Right ventricle myocardium superior (tissue), 1 donor: ENCODE measurements at regions not wholly inside any gene's neighbourhood (a gene's known extent, or its start where the extent isn't known, plus 50 kb on each side); places are given as distances from the start of the nearest gene placed in this dataset.
"Not testable (repeated sequence)": the region's sequence is repeated elsewhere in the genome, so short reads cannot be mapped to it uniquely, and the experiment has no call there.

Experiments used
- ATAC-seq: fragments of 200-7000 bp; cut with Tn5 transposase; one replicate; pipeline ENCODE4 v1.9.1; 2020; ENCODE audit warnings: mild to moderate bottlenecking; ENCODE audit not compliant: poor library complexity
- DNase-seq: peaks from one replicate; pipeline ENCODE4 v3.0.0-alpha.2; 2020
- intact Hi-C: fragments of 100-400 bp; cut with DNase I; formaldehyde crosslinking; loops from one replicate; pipeline ENCODE4 v1.11.2; 2022
- donor health status: DM: no; HTN: yes; CAD: no; lungs with severe emphysema.

DNA sequence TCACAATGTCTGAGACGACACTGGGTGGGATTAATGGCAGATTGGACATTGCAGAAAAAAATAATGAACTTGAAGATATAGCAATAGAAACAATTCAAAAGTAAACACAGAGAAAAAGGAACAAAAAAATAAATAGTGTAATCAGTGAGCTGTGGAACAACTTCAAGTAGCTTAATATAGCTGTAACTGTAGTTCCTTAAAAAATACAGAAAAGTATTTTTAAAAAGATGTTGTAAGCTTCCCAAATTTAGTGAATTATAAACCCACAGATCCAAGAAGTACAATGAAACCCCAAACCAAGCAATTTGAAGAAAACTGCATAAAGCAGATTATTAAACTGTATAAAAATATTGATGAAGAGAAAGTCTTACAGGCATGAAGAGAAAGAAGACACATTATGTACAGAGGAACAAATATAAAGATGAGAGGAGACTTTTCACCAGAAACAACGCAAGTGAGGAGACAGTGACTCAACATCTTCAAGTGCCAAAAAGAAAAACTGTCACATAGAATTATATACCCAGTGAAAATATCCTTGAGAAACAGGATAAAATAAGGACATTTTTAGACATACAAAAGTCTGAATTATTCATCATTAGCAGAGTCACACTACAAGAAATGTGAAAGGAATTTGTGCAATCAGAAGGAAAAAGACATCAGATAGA is 176.4 kb downstream of the NFKBIZ start:
- ATAC-seq (no peak), DNase-seq (no peak)
- intact Hi-C loops: no loop called here

GRCh38 chr3:102026656-102027055 is 177.3 kb downstream of the NFKBIZ start:
- intact Hi-C loops: no loop called here

GRCh38 chr3:102030661-102031060 is 181.3 kb downstream of the NFKBIZ start:
- ATAC-seq: no peak
- intact Hi-C loops: no loop called here
- no peak for DNase-seq

More at GRCh38 chr3:102026656-102027055, 177.3 kb downstream of the NFKBIZ start:
- DNase-seq: no peak
- ATAC-seq: no peak

DNA sequence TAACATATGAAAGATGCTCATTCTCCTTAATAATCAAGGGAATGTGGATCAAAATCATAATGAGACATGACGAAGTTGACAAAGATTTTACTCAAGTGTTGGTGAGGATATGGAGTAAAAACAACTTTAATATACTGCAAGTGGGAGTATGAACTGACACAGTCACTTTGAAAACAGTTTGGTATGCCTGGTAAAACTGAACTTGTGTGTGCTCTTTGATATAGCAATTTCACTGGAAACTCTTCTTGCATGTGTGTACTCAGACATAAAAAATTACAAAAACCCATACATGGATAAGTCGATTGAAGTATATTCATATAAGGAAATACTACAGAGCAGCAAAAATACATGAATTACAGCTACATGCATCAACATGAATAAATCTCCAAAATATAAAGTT is 182.5 kb downstream of the NFKBIZ start:
- DNase-seq: no peak
- intact Hi-C loops: no loop called here
- no peak for ATAC-seq

GRCh38 chr3:102032491-102033383 is 183.4 kb downstream of the NFKBIZ start:
- ATAC-seq: no peak

GRCh38 chr3:102034639-102035451 is 185.5 kb downstream of the NFKBIZ start:
- DNase-seq: no peak
- ATAC-seq: no peak
- intact Hi-C loops: no loop called here

More at GRCh38 chr3:102032491-102033383, 183.4 kb downstream of the NFKBIZ start:
- no peak for DNase-seq
- intact Hi-C loops: no loop called here

GRCh38 chr3:102036017-102036416 is 186.7 kb downstream of the NFKBIZ start:
- no peak for ATAC-seq
- no peak for DNase-seq
- intact Hi-C loops: no loop called here

GRCh38 chr3:102036472-102036871 is 187.2 kb downstream of the NFKBIZ start:
- no peak for ATAC-seq
- intact Hi-C loops: no loop called here
- DNase-seq: no peak

DNA sequence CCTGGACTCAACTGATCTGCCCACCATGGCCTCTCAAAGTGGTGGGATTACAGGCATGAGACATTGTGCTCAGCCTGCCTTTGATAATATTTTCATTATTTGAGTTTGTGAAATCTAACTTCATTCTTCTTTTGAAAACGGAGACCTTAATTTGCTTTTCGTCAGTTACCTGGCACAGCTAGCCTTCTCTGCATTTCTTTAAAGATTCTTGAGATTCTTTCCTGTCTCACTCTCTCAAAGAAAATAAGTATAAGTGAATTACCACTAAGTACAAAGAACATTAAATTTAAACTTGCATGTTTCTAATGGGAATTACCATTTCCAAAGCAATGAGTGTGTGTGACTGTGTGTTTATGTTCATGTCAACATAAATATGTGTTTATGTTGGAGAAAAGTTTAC is 187.9 kb downstream of the NFKBIZ start:
- no peak for DNase-seq
- intact Hi-C loops: no loop called here
- ATAC-seq: no peak

DNA sequence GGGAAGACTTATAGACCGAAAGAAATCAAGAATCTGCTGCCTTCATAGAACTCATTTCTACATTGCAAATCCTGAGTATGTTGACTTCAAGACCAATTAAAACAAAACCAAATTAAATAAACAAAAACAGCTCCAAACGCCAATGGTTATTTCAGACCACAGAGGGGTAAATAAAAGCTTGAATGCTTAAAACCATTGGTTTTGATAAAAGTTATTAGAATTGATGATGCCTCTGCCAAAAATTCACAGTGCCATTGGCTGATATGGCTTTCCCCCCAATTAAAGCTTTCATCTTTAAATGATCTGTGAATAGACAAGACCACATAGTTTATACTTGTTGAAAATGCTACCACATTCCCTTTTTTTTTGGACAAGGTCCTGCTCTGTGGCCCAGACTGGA is 188.5 kb downstream of the NFKBIZ start:
- no peak for DNase-seq
- ATAC-seq: no peak
- intact Hi-C loops: no loop called here

GRCh38 chr3:102038477-102039142 is 189.3 kb downstream of the NFKBIZ start:
- ATAC-seq: no peak
- no peak for DNase-seq
- intact Hi-C loops: no loop called here

GRCh38 chr3:102040144-102040543 is 190.8 kb downstream of the NFKBIZ start:
- DNase-seq, ATAC-seq, intact Hi-C loops: not testable (repeated sequence)

- ATAC-seq (no peak), DNase-seq (no peak)
- intact Hi-C loops: no loop called here
These were observed 204.2 kb downstream of the NFKBIZ start for GRCh38 chr3:102053375-102053989.

DNA sequence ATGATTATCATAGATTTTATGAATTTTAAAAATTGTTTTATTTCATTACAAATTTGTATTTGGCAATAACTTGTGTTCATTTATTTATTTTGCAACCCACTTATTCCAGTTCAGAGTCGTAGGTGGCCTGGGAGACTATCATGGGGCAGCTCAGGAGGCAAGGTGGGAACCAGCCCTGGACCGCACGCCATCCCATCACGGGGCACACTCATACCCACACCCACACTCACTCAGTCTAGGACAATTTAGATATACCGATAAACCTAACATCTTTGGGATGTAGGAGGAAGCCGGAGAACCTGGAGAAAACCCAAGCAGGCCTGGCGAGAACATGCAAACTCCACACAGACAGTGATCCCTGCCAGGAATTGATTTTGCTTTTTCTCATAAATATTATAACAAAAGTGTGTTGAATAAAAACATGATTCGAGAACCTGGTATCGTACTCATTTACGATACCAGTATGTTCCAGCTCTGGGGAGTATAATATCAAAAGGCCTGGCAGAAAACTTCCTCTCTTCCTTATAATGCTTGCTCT is 205.3 kb downstream of the NFKBIZ start:
- ATAC-seq (no peak), DNase-seq (no peak)
- intact Hi-C loops: no loop called here

GRCh38 chr3:102057781-102058421 is 208.6 kb downstream of the NFKBIZ start:
- intact Hi-C loops: no loop called here
- no peak for ATAC-seq
- DNase-seq: no peak

DNA sequence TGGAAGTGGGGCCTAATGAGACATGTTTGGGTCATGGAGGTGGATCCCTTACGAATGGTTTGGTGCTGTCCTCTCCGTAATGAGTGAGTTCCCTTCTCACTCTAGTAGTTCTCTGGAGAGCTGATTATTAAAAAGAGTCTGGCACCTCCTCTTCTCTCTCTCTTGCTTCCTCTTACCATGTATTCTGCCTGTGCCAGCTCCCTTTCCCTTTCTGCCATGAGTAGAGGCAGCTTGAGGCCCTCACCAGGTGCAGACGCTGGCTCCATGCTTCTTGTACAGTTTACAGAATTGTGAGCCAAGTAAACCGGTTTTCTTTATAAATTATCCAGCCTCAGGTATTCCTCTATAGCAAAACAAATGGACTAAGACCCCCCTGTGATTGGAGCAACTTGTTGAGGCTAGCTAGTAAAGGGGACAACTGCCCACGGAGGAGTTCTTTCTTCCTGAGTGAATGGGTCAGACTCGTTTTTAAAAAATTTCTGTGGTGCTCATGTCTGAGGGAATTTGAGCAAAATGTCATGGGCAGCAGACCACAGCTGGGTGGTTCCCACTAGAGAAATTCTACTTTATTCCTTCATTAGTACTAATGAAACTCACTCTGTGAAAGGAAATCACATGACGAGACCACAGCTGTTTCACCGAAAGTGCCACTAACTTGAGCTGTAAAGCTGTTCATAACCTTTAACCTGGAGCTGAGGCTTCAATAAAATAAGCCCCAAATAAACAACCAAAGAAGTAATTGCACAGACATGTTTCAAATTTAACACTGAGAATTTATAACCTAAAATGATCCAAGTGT is 210.0 kb downstream of the NFKBIZ start:
- intact Hi-C loops: no loop called here
- DNase-seq (no peak), ATAC-seq (no peak)

GRCh38 chr3:102060814-102061213 is 211.5 kb downstream of the NFKBIZ start:
- DNase-seq (no peak), ATAC-seq (no peak)
- intact Hi-C loops: no loop called here
